Heart left ventricle (tissue), 16 donors: ENCODE measurements at regions not wholly inside any gene's neighbourhood (a gene's known extent, or its start where the extent isn't known, plus 50 kb on each side); places are given as distances from the start of the nearest gene placed in this dataset.

Source experiments
- ATAC-seq, 4 donors: fragments of 200-7000 bp; cut with Tn5 transposase; one replicate each; pipeline ENCODE4 v1.9.1; 2020 to 2022; ENCODE audit warnings: moderate library complexity in 4 of 4, mild to moderate bottlenecking in 3 of 4, moderate number of reproducible peaks in 1 of 4
- DNase-seq, 5 donors: peaks; one replicate each; pipeline ENCODE4 v3.0.0-alpha.2; 2020
- H3K27ac ChIP-seq, 12 donors: fragments of 200-600 bp; sonication (generic) in 4 of 12; one replicate each; pipeline versions ENCODE4 v1.5.0 to v1.8.0; 2016 to 2022; ENCODE audit warnings: mild to moderate bottlenecking in 2 of 12
- H3K27me3 ChIP-seq, 9 donors: fragments of 200-600 bp; sonication (generic) in 2 of 9; one replicate each; pipeline versions ENCODE4 v1.5.1 to v1.8.0; 2016 to 2022; ENCODE audit warnings: mild to moderate bottlenecking in 3 of 9
- H3K36me3 ChIP-seq, 9 donors: fragments of 200-600 bp; sonication (generic) in 2 of 9; one replicate each; pipeline versions ENCODE4 v1.5.0 to v1.8.0; 2018 to 2022; ENCODE audit warnings: mild to moderate bottlenecking in 2 of 9
- H3K4me1 ChIP-seq, 12 donors: fragments of 200-600 bp; sonication (generic) in 4 of 12; one replicate each; pipeline versions ENCODE4 v1.5.0 to v1.8.0; 2016 to 2022; ENCODE audit warnings: mild to moderate bottlenecking in 3 of 12
- H3K4me3 ChIP-seq, 12 donors: fragments of 200-600 bp; sonication (generic) in 4 of 12; one replicate each; pipeline versions ENCODE4 v1.5.0 to v1.8.0; 2017 to 2022; ENCODE audit warnings: mild to moderate bottlenecking in 9 of 12, moderate library complexity in 4 of 12
- H3K9me3 ChIP-seq, 12 donors: fragments of 200-600 bp; sonication (generic) in 4 of 12; one replicate each; pipeline versions ENCODE4 v1.5.0 to v1.8.0; 2016 to 2022; ENCODE audit warnings: mild to moderate bottlenecking in 1 of 12
- POLR2A ChIP-seq, 2 donors: fragments of 450-650 bp; IDR thresholded peaks; one replicate each; pipeline ENCODE4 v1.6.1; 2017; ENCODE audit warnings: antibody characterized with exemption in 2 of 2, mild to moderate bottlenecking in 2 of 2, moderate library complexity in 2 of 2
- WGBS, 4 donors: extraction: QIAGEN DNeasy Blood & Tissue Kit in 2 of 4; methylation state at CpG; one replicate each; pipeline versions ENCODE4 v1.1.5 to v1.1.7; 2013 to 2018; 5-methylcytosine and 5-hydroxymethylcytosine counted together
- intact Hi-C, 10 donors: fragments of 100-400 bp; cut with DNase I; formaldehyde crosslinking; loops; one replicate each; pipeline versions ENCODE4 v1.11.1 to v1.14.2; 2022
- TF ChIP-seq, protein P1 (sequence below), 12 donors: fragments of 200-600 bp; sonication (generic) in 4 of 12; IDR thresholded peaks; one replicate each; pipeline versions ENCODE4 v1.5.0 to v1.8.0; 2018 to 2022; ENCODE audit warnings: antibody characterized with exemption in 12 of 12, mild to moderate bottlenecking in 5 of 12
- donor health status: ischemic (EF 13 %, LVEDD 7.1; RV severe dilation, severe dysfunction).
- donor health status: healthy with polysubstance abuse.
- donor health status: DM: no; HTN: yes; CAD: no.
- donor health status: DM: no; HTN: no; CAD: no.
- donor health status: ischemic (EF 25% LVEDD 6.9; RV normal size, moderate dysfunction).
- donor health status: ischemic (EF 25% LVEDD 5.7; RV mildly dilated, moderate dysfunction).
- donor health status: healthy.
- donor health status: DM: yes; HTN: yes; CAD: no.
- donor health status: ischemic (EF 35%, LVEDD 5.7; RV mildly dilated, moderate dysfunction).
- donor health status: nonischemic (EF 11% LVEDD 7.7; RV severe dilation, severe dysfunction).
- donor health status: DM: yes; HTN: yes; CAD: no.
- donor health status: PGD.
- donor health status: ischemic (EF 29% LVEDD 5.4; RV normal size, mild dysfunction).
- donor health status: nonischemic (EF 23%, LVEDD 6.1; RV moderate dilation, normal function).

DNA sequence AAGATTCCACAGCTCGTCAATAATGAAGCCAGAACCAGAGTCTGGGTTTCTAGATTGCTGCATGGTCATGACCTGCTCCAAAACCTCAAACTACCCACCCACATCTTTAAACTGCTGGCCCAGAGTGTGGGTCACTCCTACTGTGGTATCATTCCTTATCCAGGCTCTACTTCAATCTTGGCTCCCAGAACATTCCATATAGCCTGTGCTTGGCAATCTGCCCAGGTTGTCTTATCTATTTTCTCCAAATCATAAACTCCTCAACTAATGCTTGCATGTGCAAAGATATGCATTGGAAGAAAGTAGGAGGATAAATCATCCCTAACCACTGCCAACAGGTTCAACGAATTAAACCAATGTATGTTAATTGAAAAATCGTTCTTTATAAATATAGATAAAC is 169.7 kb downstream of the ANXA2 start:
- TF ChIP-seq, protein P1, sequence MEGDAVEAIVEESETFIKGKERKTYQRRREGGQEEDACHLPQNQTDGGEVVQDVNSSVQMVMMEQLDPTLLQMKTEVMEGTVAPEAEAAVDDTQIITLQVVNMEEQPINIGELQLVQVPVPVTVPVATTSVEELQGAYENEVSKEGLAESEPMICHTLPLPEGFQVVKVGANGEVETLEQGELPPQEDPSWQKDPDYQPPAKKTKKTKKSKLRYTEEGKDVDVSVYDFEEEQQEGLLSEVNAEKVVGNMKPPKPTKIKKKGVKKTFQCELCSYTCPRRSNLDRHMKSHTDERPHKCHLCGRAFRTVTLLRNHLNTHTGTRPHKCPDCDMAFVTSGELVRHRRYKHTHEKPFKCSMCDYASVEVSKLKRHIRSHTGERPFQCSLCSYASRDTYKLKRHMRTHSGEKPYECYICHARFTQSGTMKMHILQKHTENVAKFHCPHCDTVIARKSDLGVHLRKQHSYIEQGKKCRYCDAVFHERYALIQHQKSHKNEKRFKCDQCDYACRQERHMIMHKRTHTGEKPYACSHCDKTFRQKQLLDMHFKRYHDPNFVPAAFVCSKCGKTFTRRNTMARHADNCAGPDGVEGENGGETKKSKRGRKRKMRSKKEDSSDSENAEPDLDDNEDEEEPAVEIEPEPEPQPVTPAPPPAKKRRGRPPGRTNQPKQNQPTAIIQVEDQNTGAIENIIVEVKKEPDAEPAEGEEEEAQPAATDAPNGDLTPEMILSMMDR (IDR thresholded peaks at IDR 0.05) = no peak
- TF ChIP-seq POLR2A (IDR thresholded peaks at IDR 0.05) = no peak
- WGBS, 4 donors = 48 to 68% (median 58%) methylated on average over 3 of the region's 3 CpGs

DNA sequence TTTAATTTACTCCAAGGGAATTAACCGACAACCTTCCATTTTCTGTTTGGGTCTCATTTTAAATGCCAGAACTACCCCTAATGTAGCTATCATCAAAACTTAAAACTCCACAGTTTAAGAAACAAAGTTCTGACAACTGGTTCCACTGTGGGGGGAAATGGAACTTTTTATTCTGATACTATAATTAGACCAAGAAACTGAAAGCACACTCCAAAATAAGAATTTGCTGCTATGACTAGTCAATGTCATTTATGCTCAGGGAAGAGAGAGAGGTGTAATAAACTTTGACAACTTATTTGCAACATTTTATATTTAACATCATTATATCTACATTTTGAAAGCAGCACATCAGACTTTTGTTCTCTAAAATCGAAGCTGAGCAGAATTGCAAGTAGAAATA is 169.2 kb downstream of the ANXA2 start:
- intact Hi-C loops = no loop called here
- TF ChIP-seq POLR2A (IDR thresholded peaks at IDR 0.05) = no peak
- TF ChIP-seq, protein P1 (IDR thresholded peaks at IDR 0.05) = no peak
- H3K4me3 ChIP-seq = no peak overlapping the region
- DNase-seq = no peak
- 80 to 84% (median 83%) methylated on average over 2 of the region's 2 CpGs for WGBS, 4 donors
- no peaks in the 10 kb centered on the region for H3K9me3 ChIP-seq
- ATAC-seq = no peak
- H3K36me3 ChIP-seq = no peaks in the 10 kb centered on the region
- H3K4me1 ChIP-seq = no peaks in the 10 kb centered on the region
- H3K27ac ChIP-seq = no peak overlapping the region
- peaks cover 0 to 15% (median 0%) of the 10 kb centered on the region in 9 donors for H3K27me3 ChIP-seq

More for the DNA sequence above, 169.7 kb downstream of the ANXA2 start:
- H3K27ac ChIP-seq = no peak overlapping the region
- no peak overlapping the region for H3K4me3 ChIP-seq
- DNase-seq (no peak), ATAC-seq (no peak)
- peaks cover 0 to 15% (median 0%) of the 10 kb centered on the region in 9 donors for H3K27me3 ChIP-seq
- no peaks in the 10 kb centered on the region for H3K9me3 ChIP-seq
- no peaks in the 10 kb centered on the region for H3K4me1 ChIP-seq
- H3K36me3 ChIP-seq = no peaks in the 10 kb centered on the region
- intact Hi-C loops = no loop called here

DNA sequence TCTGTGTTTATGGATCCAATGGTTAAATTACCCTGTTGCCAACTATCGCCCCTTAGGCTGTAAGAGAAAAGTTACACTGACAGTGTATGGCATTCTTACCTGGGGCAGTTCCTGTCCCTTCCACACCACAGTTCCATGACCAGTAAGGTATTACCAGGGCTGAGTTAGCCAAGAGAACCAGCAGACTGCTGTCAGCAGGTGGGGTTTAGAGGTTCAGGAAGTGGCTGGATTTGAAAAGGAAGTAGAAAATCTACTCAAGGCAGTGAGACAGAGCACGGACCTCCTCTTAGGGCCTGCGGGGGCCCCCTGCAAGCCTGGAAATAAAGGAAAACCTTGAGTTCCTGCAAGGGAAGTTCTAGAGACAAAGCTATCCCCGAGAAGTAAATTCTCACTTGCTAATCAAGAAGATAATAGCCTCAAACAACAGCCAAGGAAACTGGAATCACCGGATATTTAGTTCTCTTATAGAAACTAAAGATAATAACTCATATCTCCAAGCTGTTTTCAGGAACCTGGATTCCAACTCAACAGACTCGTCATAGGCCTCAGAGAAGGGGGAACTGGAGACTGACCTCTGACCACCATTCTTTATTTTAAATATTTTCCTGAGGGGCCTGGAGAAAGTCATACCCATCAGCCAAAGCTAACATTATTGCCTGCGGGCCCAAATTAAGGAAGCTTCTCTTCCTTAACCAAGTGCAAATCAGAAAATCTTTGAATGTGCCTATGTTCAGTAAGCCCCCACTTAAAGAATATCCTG is 161.7 kb downstream of the ANXA2 start:
- Histone ChIP-seq H3K4me3 (no peak overlapping the region), H3K4me1 (no peaks in the 10 kb centered on the region), H3K9me3 (peaks cover 0 to 3% (median 0%) of the 10 kb centered on the region in 12 donors), H3K27me3 (peaks cover 0 to 4% (median 0%) of the 10 kb centered on the region in 9 donors), H3K36me3 (no peaks in the 10 kb centered on the region), H3K27ac (no peak overlapping the region)
- no peak for ATAC-seq
- WGBS, 4 donors = 41 to 47% (median 44%) methylated on average over 7 of the region's 7 CpGs
- intact Hi-C loops = no loop called here
- TF ChIP-seq POLR2A (IDR thresholded peaks at IDR 0.05) = no peak
- TF ChIP-seq, protein P1 (IDR thresholded peaks at IDR 0.05) = no peak
- DNase-seq = no peak

DNA sequence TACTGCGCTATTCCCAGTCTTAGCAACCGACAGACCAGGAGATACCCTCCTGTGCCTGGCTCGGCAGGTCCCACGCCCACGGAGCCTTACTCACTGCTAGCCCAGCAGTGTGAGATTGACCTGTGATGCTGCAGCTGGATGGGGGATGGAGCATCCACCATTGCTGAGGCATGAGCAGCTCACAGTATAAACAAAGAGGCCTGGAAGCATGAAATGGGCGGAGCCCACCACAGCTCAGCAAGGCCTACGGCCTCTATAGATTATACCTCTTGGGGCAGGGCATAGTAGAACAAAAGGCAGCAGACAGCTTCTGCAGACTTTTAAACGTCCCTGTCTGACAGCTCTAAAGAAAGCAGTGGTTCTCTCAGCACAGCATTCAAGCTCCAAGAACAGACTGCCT is 160.3 kb downstream of the ANXA2 start:
- Histone ChIP-seq H3K27me3 (peaks cover 0 to 4% (median 0%) of the 10 kb centered on the region in 9 donors), H3K4me3 (no peak overlapping the region), H3K27ac (no peak overlapping the region), H3K4me1 (no peaks in the 10 kb centered on the region), H3K36me3 (no peaks in the 10 kb centered on the region), H3K9me3 (peaks cover 0 to 10% (median 0%) of the 10 kb centered on the region in 12 donors)
- ATAC-seq = no peak
- DNase-seq = no peak
- intact Hi-C loops = no loop called here
- TF ChIP-seq POLR2A (IDR thresholded peaks at IDR 0.05) = no peak
- TF ChIP-seq, protein P1 (IDR thresholded peaks at IDR 0.05) = no peak
- 60 to 68% (median 66%) methylated on average over 8 of the region's 8 CpGs for WGBS, 4 donors
